ENCODE measurements at regions not wholly inside any gene's neighbourhood (a gene's known extent, or its start where the extent isn't known, plus 50 kb on each side); places are given as distances from the start of the nearest gene placed in this dataset.

DNA sequence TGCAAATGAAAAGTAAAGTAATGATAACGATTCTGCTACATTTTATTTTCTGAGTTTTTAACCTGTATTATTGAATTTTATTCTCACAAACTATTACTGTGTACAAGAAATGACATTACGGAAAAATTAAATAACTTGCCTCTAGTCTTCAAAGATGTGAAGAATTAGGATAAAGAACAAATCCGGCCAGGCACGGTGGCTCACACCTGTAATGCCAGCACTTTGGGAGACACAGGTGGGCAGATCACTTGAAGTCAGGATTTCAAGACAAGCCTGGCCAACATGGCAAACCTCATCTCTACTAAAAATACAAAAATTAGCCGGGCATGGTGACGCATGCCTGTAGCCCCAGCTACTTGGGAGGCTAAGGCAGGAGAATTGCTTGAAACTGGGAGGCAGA lies 1584.4 kb upstream of the SEL1L start:
- no peak for TF ChIP-seq EMX1 (CRISPR knock-in tag; IDR thresholded peaks at IDR 0.05)
- no peak for TF ChIP-seq RELA (CRISPR knock-in tag; IDR thresholded peaks at IDR 0.05; ENCODE audit: borderline replicate concordance)
- no peak for TF ChIP-seq MYBL2 (CRISPR knock-in tag; IDR thresholded peaks at IDR 0.05)
- TF ChIP-seq IRF1 (CRISPR knock-in tag; IDR thresholded peaks at IDR 0.05): no peak
- TF ChIP-seq IRF2 (CRISPR knock-in tag; IDR thresholded peaks at IDR 0.05; ENCODE audit: borderline replicate concordance, low read depth): no peak
- no peak for TF ChIP-seq ZNF423 (CRISPR knock-in tag; IDR thresholded peaks at IDR 0.05)
- no peak for TF ChIP-seq GTF2I (CRISPR knock-in tag; conservative IDR thresholded peaks at IDR 0.05)
- TF ChIP-seq TCF7 (CRISPR knock-in tag; IDR thresholded peaks at IDR 0.05; ENCODE audit: low read depth): no peak
- TF ChIP-seq ZNF121 (CRISPR knock-in tag; IDR thresholded peaks at IDR 0.05): no peak
- no peak for TF ChIP-seq ZNF396 (CRISPR knock-in tag; IDR thresholded peaks at IDR 0.05; ENCODE audit: borderline replicate concordance)
- TF ChIP-seq KAT7 (CRISPR knock-in tag; IDR thresholded peaks at IDR 0.05; ENCODE audit: borderline replicate concordance): no peak
- TF ChIP-seq, protein P1, sequence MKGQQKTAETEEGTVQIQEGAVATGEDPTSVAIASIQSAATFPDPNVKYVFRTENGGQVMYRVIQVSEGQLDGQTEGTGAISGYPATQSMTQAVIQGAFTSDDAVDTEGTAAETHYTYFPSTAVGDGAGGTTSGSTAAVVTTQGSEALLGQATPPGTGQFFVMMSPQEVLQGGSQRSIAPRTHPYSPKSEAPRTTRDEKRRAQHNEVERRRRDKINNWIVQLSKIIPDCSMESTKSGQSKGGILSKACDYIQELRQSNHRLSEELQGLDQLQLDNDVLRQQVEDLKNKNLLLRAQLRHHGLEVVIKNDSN (CRISPR knock-in tag; IDR thresholded peaks at IDR 0.05): no peak
- DNase-seq (ENCODE audit: low spot score): no peak
- no peak overlapping the region for H3K4me3 Mint-ChIP-seq
- no peaks in the 10 kb centered on the region for H3K27me3 Mint-ChIP-seq (ENCODE audit: low read depth)
- H3K36me3 Mint-ChIP-seq: no peaks in the 10 kb centered on the region
- H3K9me3 Mint-ChIP-seq: no peaks in the 10 kb centered on the region
- peaks cover 10% of the 10 kb centered on the region; the same call in 1 of the 2 replicates for H3K4me1 Mint-ChIP-seq
- CTCF ChIA-PET: no interaction called here
- no peak for ATAC-seq
- POLR2A ChIA-PET: no interaction called here
- H3K27ac Mint-ChIP-seq: no peak overlapping the region

DNA sequence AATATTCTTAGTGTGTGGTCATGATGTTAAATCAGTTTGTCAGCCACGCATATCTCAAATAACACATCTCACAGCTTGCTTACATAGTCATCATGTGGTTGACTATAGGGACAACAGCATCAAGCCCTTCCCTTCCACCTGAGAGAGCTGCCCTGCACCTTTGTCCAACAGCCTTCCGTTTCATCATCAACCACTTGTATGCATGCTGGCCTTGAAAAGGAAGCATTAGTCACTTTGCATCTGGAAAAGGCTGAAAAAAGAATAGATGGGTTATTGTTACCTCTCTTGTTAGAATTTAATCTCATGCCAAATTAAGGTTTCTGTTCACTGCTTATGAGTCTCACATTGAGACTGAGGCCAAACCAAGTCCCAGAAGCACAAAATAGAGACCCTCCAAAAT lies 1586.5 kb upstream of the SEL1L start:
- H3K27ac Mint-ChIP-seq: no peak overlapping the region
- ATAC-seq (no peak), DNase-seq (ENCODE audit: low spot score) (no peak)
- H3K4me1 Mint-ChIP-seq: peaks cover 16% of the 10 kb centered on the region
- ChIA-PET POLR2A (no interaction called here), CTCF (no interaction called here)
- no peaks in the 10 kb centered on the region for H3K27me3 Mint-ChIP-seq (ENCODE audit: low read depth)
- no peaks in the 10 kb centered on the region for H3K36me3 Mint-ChIP-seq
- H3K9me3 Mint-ChIP-seq: no peaks in the 10 kb centered on the region
- H3K4me3 Mint-ChIP-seq: no peak overlapping the region
- TF ChIP-seq MYBL2 (CRISPR knock-in tag; IDR thresholded peaks at IDR 0.05): no peak
- TF ChIP-seq FOXP1 (CRISPR knock-in tag; IDR thresholded peaks at IDR 0.05; ENCODE audit: borderline replicate concordance): no peak
- TF ChIP-seq NFE2L1 (CRISPR knock-in tag; IDR thresholded peaks at IDR 0.05): no peak

DNA sequence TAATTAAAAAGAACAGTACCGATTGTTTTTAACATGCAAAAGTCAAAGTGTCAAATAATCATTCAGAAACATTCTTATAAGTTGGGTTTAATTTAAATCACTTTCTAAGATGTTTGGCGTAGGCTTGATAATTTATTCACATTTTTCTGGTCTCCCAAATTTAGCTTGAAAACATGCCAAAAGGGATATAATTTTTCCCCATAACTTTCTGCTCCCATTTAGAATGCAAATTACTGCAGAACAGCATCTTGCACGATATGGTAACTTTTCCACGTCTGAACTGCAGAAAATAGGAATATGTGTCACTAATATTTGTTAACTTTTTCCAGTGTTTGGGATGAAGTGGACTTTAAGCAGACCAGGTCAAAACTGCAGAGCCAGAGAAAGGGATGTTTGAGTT lies 1592.4 kb upstream of the SEL1L start:
- ChIA-PET POLR2A (no interaction called here), CTCF (no interaction called here)
- Mint-ChIP-seq H3K27me3 (ENCODE audit: low read depth) (no peaks in the 10 kb centered on the region), H3K4me1 (peaks cover 7% of the 10 kb centered on the region), H3K4me3 (no peak overlapping the region), H3K9me3 (no peaks in the 10 kb centered on the region), H3K27ac (no peak overlapping the region), H3K36me3 (no peaks in the 10 kb centered on the region)
- ATAC-seq: no peak
- no peak for TF ChIP-seq SMAD3 (CRISPR knock-in tag; IDR thresholded peaks at IDR 0.05; ENCODE audit: borderline replicate concordance)
- TF ChIP-seq CREB1 (CRISPR knock-in tag; IDR thresholded peaks at IDR 0.05): no peak
- no peak for TF ChIP-seq PRDM15 (CRISPR knock-in tag; IDR thresholded peaks at IDR 0.05)
- DNase-seq (ENCODE audit: low spot score): no peak

- POLR2A ChIA-PET: no interaction called here
- TF ChIP-seq IRF2 (CRISPR knock-in tag; IDR thresholded peaks at IDR 0.05; ENCODE audit: borderline replicate concordance, low read depth) (no peak), NR3C1 (CRISPR knock-in tag; conservative IDR thresholded peaks at IDR 0.05; ENCODE audit: low read depth) (no peak), FOXP4 (CRISPR knock-in tag; IDR thresholded peaks at IDR 0.05) (no peak), ESRRA (CRISPR knock-in tag; IDR thresholded peaks at IDR 0.05; ENCODE audit: borderline replicate concordance) (no peak)
- TF ChIP-seq, protein P2, sequence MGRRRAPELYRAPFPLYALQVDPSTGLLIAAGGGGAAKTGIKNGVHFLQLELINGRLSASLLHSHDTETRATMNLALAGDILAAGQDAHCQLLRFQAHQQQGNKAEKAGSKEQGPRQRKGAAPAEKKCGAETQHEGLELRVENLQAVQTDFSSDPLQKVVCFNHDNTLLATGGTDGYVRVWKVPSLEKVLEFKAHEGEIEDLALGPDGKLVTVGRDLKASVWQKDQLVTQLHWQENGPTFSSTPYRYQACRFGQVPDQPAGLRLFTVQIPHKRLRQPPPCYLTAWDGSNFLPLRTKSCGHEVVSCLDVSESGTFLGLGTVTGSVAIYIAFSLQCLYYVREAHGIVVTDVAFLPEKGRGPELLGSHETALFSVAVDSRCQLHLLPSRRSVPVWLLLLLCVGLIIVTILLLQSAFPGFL (CRISPR knock-in tag; IDR thresholded peaks at IDR 0.05; ENCODE audit: borderline replicate concordance): no peak
- TF ChIP-seq, protein P3, sequence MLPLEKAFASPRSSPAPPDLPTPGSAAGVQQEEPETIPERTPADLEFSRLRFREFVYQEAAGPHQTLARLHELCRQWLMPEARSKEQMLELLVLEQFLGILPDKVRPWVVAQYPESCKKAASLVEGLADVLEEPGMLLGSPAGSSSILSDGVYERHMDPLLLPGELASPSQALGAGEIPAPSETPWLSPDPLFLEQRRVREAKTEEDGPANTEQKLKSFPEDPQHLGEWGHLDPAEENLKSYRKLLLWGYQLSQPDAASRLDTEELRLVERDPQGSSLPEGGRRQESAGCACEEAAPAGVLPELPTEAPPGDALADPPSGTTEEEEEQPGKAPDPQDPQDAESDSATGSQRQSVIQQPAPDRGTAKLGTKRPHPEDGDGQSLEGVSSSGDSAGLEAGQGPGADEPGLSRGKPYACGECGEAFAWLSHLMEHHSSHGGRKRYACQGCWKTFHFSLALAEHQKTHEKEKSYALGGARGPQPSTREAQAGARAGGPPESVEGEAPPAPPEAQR (CRISPR knock-in tag; IDR thresholded peaks at IDR 0.05): no peak
These were observed 1595.1 kb upstream of the SEL1L start for GRCh38 chr14:83128783-83129182.

More at GRCh38 chr14:83128783-83129182, 1595.1 kb upstream of the SEL1L start:
- CTCF ChIA-PET: no interaction called here
- Mint-ChIP-seq H3K4me1 (peaks cover 14% of the 10 kb centered on the region), H3K27me3 (ENCODE audit: low read depth) (no peaks in the 10 kb centered on the region), H3K36me3 (no peaks in the 10 kb centered on the region), H3K27ac (no peak overlapping the region), H3K4me3 (no peak overlapping the region), H3K9me3 (no peaks in the 10 kb centered on the region)
- ATAC-seq (no peak), DNase-seq (ENCODE audit: low spot score) (no peak)

Measured in WTC11 (cell line).